HepG2 (cell line): ENCODE measurements at regions not wholly inside any gene's neighbourhood (a gene's known extent, or its start where the extent isn't known, plus 50 kb on each side); places are given as distances from the start of the nearest gene placed in this dataset.

Experiments
- ATAC-seq: fragments of 200-7000 bp; cut with Tn5 transposase; 3 replicates; pipeline ENCODE4 v1.9.1; 2020; ENCODE audit warnings: mild to moderate bottlenecking, moderate library complexity
- BruUV-seq: library from RNA; stranded (reverse); fragments of 400-500 nt; replicated peaks from 2 replicates; lab custom pipeline; 2021; lab: Mats Ljungman, UMichigan
- CTCF ChIA-PET: fragments of 300-600 bp; formaldehyde crosslinking; extraction: SDS; loops from one replicate; lab custom pipeline; 2021; ENCODE audit warnings: low total read pairs, inconsistent platforms, low intra/inter-chr PET ratio; lab: Yijun Ruan, JAX
- POLR2A ChIA-PET: fragments of 350-600 bp; sonication (Branson Sonifier 250); formaldehyde crosslinking; loops from one replicate; lab custom pipeline; 2020; ENCODE audit warnings: antibody characterized with exemption, inconsistent platforms; lab: Yijun Ruan, JAX
- DNase-seq: peaks from one replicate; pipeline ENCODE4 v3.0.0-alpha.2; 2015; ENCODE audit warnings: low spot score
- FAIRE-seq: peaks from 3 replicates; lab custom pipeline; 2011; peaks lifted over from hg19 to GRCh38; lab: Jason Lieb, UNC
- H2AFZ ChIP-seq: one replicate; pipeline ENCODE4 v1.6.1; 2011; ENCODE audit warnings: low read length, inconsistent platforms
- H3K27ac ChIP-seq: fragments of 300-600 bp; 3 replicates; pipeline ENCODE4 v1.8.0; 2011; ENCODE audit warnings: mixed run types, mild to moderate bottlenecking, mixed read lengths, low read length, inconsistent platforms; ENCODE audit not compliant: insufficient read depth; ENCODE audit errors: extremely low read length
- H3K27me3 ChIP-seq, 2 experiments: fragments of 200-600 bp in 1 of 2; 2 replicates in 1 of 2; 3 replicates in 1 of 2; pipeline versions ENCODE4 v1.6.0 to v1.8.0; 2011; ENCODE audit warnings: low read length in 2 of 2, mild to moderate bottlenecking in 2 of 2, moderate library complexity in 2 of 2, inconsistent platforms in 1 of 2; ENCODE audit not compliant: insufficient read depth in 2 of 2, control insufficient read depth in 1 of 2
- H3K36me3 ChIP-seq, 2 experiments: fragments of 200-600 bp in 1 of 2; replicated peaks in 1 of 2; 2 replicates in 1 of 2; 3 replicates in 1 of 2; pipeline versions ENCODE4 v1.5.1 to v1.8.0; 2011; ENCODE audit warnings: low read length in 2 of 2, inconsistent platforms in 1 of 2; ENCODE audit not compliant: insufficient read depth in 2 of 2, control insufficient read depth in 1 of 2
- H3K4me1 ChIP-seq: 2 replicates; pipeline ENCODE4 v1.5.1; 2012; ENCODE audit warnings: low read length, inconsistent platforms; ENCODE audit not compliant: insufficient read depth
- H3K4me2 ChIP-seq: 2 replicates; pipeline ENCODE4 v1.6.0; 2011; ENCODE audit warnings: low read depth, low read length, inconsistent platforms
- H3K4me3 ChIP-seq, 3 experiments: fragments of 200-600 bp in 1 of 3; sonication (generic), shearing (Covaris generic) in 1 of 3; replicated peaks in 1 of 3; 2 replicates each; pipeline ENCODE4 v1.5.1; 2011 to 2016; ENCODE audit warnings: low read length in 3 of 3, inconsistent platforms in 2 of 3, low read depth in 2 of 3, mild to moderate bottlenecking in 2 of 3, control low read depth in 1 of 3, mixed read lengths in 1 of 3; ENCODE audit not compliant: insufficient read depth in 1 of 3
- H3K79me2 ChIP-seq: one replicate; pipeline ENCODE4 v1.6.1; 2011; ENCODE audit warnings: low read length, inconsistent platforms; ENCODE audit not compliant: insufficient read depth
- H3K9ac ChIP-seq: 2 replicates; pipeline ENCODE4 v1.6.0; 2011; ENCODE audit warnings: mild to moderate bottlenecking, low read depth, low read length, inconsistent platforms; ENCODE audit not compliant: insufficient read depth
- H3K9me3 ChIP-seq: 2 replicates; pipeline ENCODE4 v1.5.1; 2012; ENCODE audit warnings: mild to moderate bottlenecking, low read length
- H4K20me1 ChIP-seq: 2 replicates; pipeline ENCODE4 v1.6.0; 2011; ENCODE audit warnings: inconsistent platforms, mild to moderate bottlenecking, low read length, moderate library complexity; ENCODE audit not compliant: insufficient read depth
- ATF1 ChIP-seq: IDR thresholded peaks from 2 replicates; pipeline ENCODE4 v1.6.1; 2016; ENCODE audit warnings: mild to moderate bottlenecking, control low read depth
- CBX5 ChIP-seq: sonication (generic); formaldehyde crosslinking; IDR thresholded peaks from 2 replicates; pipeline ENCODE4 v1.4.0; 2020; ENCODE audit warnings: missing genetic modification reagents, borderline replicate concordance
- ETV6 ChIP-seq: sonication (generic); formaldehyde crosslinking; conservative IDR thresholded peaks from 2 replicates; pipeline ENCODE4 v1.4.0; 2020; ENCODE audit warnings: missing genetic modification reagents
- LCORL ChIP-seq, 2 experiments: fragments of 450-650 bp in 1 of 2; sonication (generic) in 1 of 2; formaldehyde crosslinking in 1 of 2; IDR thresholded peaks; 2 replicates each; pipeline versions ENCODE4 v1.5.0 to v1.6.1; 2017 to 2020; ENCODE audit warnings: antibody characterized with exemption in 1 of 2, missing genetic modification reagents in 1 of 2
- MAFF ChIP-seq: IDR thresholded peaks from 2 replicates; pipeline ENCODE4 v1.6.1; 2011; ENCODE audit warnings: low read depth, low read length, improper control_type of control experiment
- MAFK ChIP-seq, 2 experiments: IDR thresholded peaks in 1 of 2; conservative IDR thresholded peaks in 1 of 2; 2 replicates each; pipeline ENCODE4 v1.6.1; 2011; ENCODE audit warnings: improper control_type of control experiment in 2 of 2, low read length in 2 of 2
- NKX3-1 ChIP-seq: sonication (generic); formaldehyde crosslinking; IDR thresholded peaks from 2 replicates; pipeline ENCODE4 v1.5.0; 2020; ENCODE audit warnings: missing genetic modification reagents
- SMYD3 ChIP-seq: sonication (generic); formaldehyde crosslinking; IDR thresholded peaks from 2 replicates; pipeline ENCODE4 v1.8.1; 2023; ENCODE audit warnings: mild to moderate bottlenecking, missing genetic modification reagents
- SOX5 ChIP-seq: IDR thresholded peaks from 2 replicates; pipeline ENCODE4 v1.6.1; 2016; ENCODE audit warnings: borderline replicate concordance
- STAG1 ChIP-seq: sonication (generic); formaldehyde crosslinking; IDR thresholded peaks from 2 replicates; pipeline ENCODE4 v1.4.0; 2020; ENCODE audit warnings: missing genetic modification reagents
- ZMYM4 ChIP-seq: sonication (generic); formaldehyde crosslinking; IDR thresholded peaks from 2 replicates; pipeline ENCODE4 v1.8.1; 2023; ENCODE audit warnings: mild to moderate bottlenecking, missing genetic modification reagents
- ZNF253 ChIP-seq: sonication (generic); formaldehyde crosslinking; IDR thresholded peaks from 2 replicates; pipeline ENCODE4 v1.8.0; 2022; ENCODE audit warnings: mild to moderate bottlenecking, missing genetic modification reagents, borderline replicate concordance
- ZNF709 ChIP-seq: sonication (generic); formaldehyde crosslinking; IDR thresholded peaks from 2 replicates; pipeline ENCODE4 v1.5.0; 2020; ENCODE audit warnings: mild to moderate bottlenecking, missing genetic modification reagents
- ZNF788 ChIP-seq: sonication (generic); formaldehyde crosslinking; IDR thresholded peaks from 2 replicates; pipeline ENCODE4 v1.5.0; 2020; ENCODE audit warnings: mild to moderate bottlenecking, missing genetic modification reagents, borderline replicate concordance
- ZSCAN21 ChIP-seq: sonication (generic); formaldehyde crosslinking; IDR thresholded peaks from 2 replicates; pipeline ENCODE4 v1.8.0; 2022; ENCODE audit warnings: mild to moderate bottlenecking, missing genetic modification reagents, moderate library complexity, borderline replicate concordance
- WGBS: methylation state at CpG from one replicate; pipeline ENCODE4 v1.1.6; 2017; ENCODE audit warnings: low lambda C conversion rate; 5-methylcytosine and 5-hydroxymethylcytosine counted together
- in situ Hi-C: cut with HindIII; loops from 2 replicates; pipeline ENCODE4 v1.10.0; 2017; ENCODE audit warnings: low pct_unique_long_range_greater_than_20kb; ENCODE audit not compliant: extremely low pct_ligation_motif_present
- intact Hi-C: fragments of 100-400 bp; cut with micrococcal nuclease; formaldehyde crosslinking; loops from one replicate; pipeline ENCODE4 v1.10.0; 2022; ENCODE audit not compliant: unreplicated experiment
- TF ChIP-seq, protein P1 (sequence below): sonication (generic); formaldehyde crosslinking; conservative IDR thresholded peaks from 2 replicates; pipeline ENCODE4 v1.8.0; 2022; ENCODE audit warnings: mild to moderate bottlenecking, moderate library complexity, missing genetic modification reagents
- TF ChIP-seq, protein P2 (sequence below): IDR thresholded peaks from 2 replicates; pipeline ENCODE4 v1.6.1; 2016; ENCODE audit warnings: low read depth, control low read depth

DNA sequence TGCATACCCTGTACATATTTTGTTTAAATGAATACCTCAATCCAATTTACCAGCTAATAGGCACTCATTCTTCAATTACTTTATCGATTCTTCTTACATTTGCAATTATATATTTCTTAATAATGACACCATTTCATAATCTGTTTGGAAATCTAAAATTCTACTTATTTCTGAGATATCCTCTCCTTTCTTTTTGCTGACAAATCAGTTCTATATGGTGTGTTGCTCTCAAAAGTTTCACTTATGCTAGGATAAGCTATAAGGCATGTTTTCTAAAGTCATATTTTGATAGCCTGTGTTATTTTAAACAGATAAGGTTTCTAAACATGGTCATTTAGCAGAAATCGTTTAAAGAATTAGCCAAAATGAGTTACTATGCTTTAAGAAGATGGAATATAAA, 140.6 kb upstream of the GJE1 start:
- in situ Hi-C loops (no loop called here), intact Hi-C loops (no loop called here)
- no peaks in the 10 kb centered on the region for H3K36me3 ChIP-seq
- BruUV-seq = no TSS peak
- H3K9ac ChIP-seq = no peak overlapping the region
- H4K20me1 ChIP-seq = no peaks in the 10 kb centered on the region
- H3K27me3 ChIP-seq = no peaks in the 10 kb centered on the region
- no peak overlapping the region for H3K27ac ChIP-seq
- H3K4me1 ChIP-seq = no peaks in the 10 kb centered on the region
- CTCF ChIA-PET = no interaction called here
- H3K9me3 ChIP-seq = no peaks in the 10 kb centered on the region
- H2AFZ ChIP-seq = no peak overlapping the region
- 0% methylated on average over 2 of the region's 2 CpGs for WGBS
- ATAC-seq = no peak
- no peak for DNase-seq
- H3K4me3 ChIP-seq = no peak overlapping the region
- no peak for FAIRE-seq
- POLR2A ChIA-PET = no interaction called here
- no peak overlapping the region for H3K4me2 ChIP-seq
- H3K79me2 ChIP-seq = no peaks in the 10 kb centered on the region
- peak; percentile 76 to 88 for TF ChIP-seq MAFK (conservative IDR thresholded peaks at IDR 0.05 in 1 of 2, IDR thresholded peaks at IDR 0.05 in 1 of 2; ENCODE audit: low read length in 2 of 2)
- peak; percentile 79 for TF ChIP-seq MAFF
- TF ChIP-seq CBX5 (CRISPR knock-in tag) = no peak

DNA sequence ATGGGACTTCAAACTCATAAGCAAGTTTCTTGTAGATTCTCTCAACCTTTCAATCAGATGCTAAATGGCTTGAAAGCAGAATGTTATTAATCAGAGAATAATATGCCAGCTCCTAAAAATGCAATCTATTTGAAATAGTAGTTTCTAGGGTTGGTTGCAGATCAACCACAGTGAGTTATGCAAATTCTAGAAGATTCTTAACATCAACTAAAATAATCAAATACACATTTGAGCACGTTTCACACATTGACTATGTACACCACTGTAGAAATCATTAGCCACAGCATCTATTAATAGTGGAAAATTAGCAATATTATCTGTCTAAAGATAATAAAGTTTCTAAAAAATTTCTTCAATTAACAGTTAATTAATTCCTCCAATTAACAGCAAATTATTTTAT, 141.9 kb upstream of the GJE1 start:
- 3% methylated on average over 1 of the region's 1 CpG for WGBS
- Histone ChIP-seq H3K27ac (no peak overlapping the region), H3K36me3 (no peaks in the 10 kb centered on the region), H4K20me1 (no peaks in the 10 kb centered on the region), H3K4me3 (no peak overlapping the region), H3K79me2 (no peaks in the 10 kb centered on the region), H3K4me1 (no peaks in the 10 kb centered on the region), H2AFZ (no peak overlapping the region), H3K4me2 (no peak overlapping the region), H3K27me3 (no peaks in the 10 kb centered on the region), H3K9ac (no peak overlapping the region), H3K9me3 (no peaks in the 10 kb centered on the region)
- BruUV-seq = no TSS peak
- ATAC-seq = no peak
- FAIRE-seq = no peak
- CTCF ChIA-PET = interaction anchor here (1.6 to 2.7 kb wide), 2 partner anchors 121 to 217 kb away, joined by 5 to 30 read pairs; no protein-coding TSS in a partner anchor
- POLR2A ChIA-PET = no interaction called here
- in situ Hi-C loops = no loop called here
- intact Hi-C loops = no loop called here
- no peak for DNase-seq
- TF ChIP-seq ZNF709 = no peak
- no peak for TF ChIP-seq ATF1 (CRISPR knock-in tag)
- no peak for TF ChIP-seq SOX5
- no peak for TF ChIP-seq ZMYM4 (CRISPR knock-in tag)
- TF ChIP-seq ZSCAN21 (CRISPR knock-in tag) = no peak
- no peak for TF ChIP-seq ZNF253 (CRISPR knock-in tag)
- TF ChIP-seq SMYD3 (CRISPR knock-in tag) = no peak
- no peak for TF ChIP-seq NKX3-1 (CRISPR knock-in tag)
- TF ChIP-seq ETV6 (CRISPR knock-in tag) = no peak
- no peak for TF ChIP-seq LCORL (IDR thresholded peaks at IDR 0.05)
- no peak for TF ChIP-seq LCORL (CRISPR knock-in tag; IDR thresholded peaks at IDR 0.05)
- TF ChIP-seq ZNF788 (CRISPR knock-in tag) = no peak
- TF ChIP-seq STAG1 (CRISPR knock-in tag) = no peak
- TF ChIP-seq, protein P1, sequence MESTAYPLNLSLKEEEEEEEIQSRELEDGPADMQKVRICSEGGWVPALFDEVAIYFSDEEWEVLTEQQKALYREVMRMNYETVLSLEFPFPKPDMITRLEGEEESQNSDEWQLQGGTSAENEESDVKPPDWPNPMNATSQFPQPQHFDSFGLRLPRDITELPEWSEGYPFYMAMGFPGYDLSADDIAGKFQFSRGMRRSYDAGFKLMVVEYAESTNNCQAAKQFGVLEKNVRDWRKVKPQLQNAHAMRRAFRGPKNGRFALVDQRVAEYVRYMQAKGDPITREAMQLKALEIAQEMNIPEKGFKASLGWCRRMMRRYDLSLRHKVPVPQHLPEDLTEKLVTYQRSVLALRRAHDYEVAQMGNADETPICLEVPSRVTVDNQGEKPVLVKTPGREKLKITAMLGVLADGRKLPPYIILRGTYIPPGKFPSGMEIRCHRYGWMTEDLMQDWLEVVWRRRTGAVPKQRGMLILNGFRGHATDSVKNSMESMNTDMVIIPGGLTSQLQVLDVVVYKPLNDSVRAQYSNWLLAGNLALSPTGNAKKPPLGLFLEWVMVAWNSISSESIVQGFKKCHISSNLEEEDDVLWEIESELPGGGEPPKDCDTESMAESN (CRISPR knock-in tag) = no peak
- TF ChIP-seq, protein P2, sequence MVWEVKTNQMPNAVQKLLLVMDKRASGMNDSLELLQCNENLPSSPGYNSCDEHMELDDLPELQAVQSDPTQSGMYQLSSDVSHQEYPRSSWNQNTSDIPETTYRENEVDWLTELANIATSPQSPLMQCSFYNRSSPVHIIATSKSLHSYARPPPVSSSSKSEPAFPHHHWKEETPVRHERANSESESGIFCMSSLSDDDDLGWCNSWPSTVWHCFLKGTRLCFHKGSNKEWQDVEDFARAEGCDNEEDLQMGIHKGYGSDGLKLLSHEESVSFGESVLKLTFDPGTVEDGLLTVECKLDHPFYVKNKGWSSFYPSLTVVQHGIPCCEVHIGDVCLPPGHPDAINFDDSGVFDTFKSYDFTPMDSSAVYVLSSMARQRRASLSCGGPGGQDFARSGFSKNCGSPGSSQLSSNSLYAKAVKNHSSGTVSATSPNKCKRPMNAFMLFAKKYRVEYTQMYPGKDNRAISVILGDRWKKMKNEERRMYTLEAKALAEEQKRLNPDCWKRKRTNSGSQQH (CRISPR knock-in tag) = no peak
